SU-DHL-6 (cell line): ENCODE measurements at regions not wholly inside any gene's neighbourhood (a gene's known extent, or its start where the extent isn't known, plus 50 kb on each side); places are given as distances from the start of the nearest gene placed in this dataset.

Experiments
- H2AFZ ChIP-seq: fragments of 200-600 bp; sonication (generic); 2 replicates; pipeline ENCODE4 v1.6.1; 2014; ENCODE audit warnings: low read depth, mild to moderate bottlenecking, moderate library complexity, mixed read lengths, antibody characterized with exemption, low read length; ENCODE audit not compliant: severe bottlenecking
- H3F3A ChIP-seq: fragments of 200-600 bp; shearing (Covaris generic); 2 replicates; pipeline ENCODE4 v1.6.0; 2016; ENCODE audit warnings: antibody characterized with exemption, mild to moderate bottlenecking; ENCODE audit not compliant: insufficient read depth
- H3K27ac ChIP-seq: fragments of 200-600 bp; sonication (generic); 2 replicates; pipeline ENCODE4 v1.5.1; 2016; ENCODE audit warnings: low read depth, mild to moderate bottlenecking, low read length, moderate library complexity, mixed read lengths
- H3K27me3 ChIP-seq: fragments of 200-600 bp; sonication (generic), shearing (Covaris generic); 2 replicates; pipeline ENCODE4 v1.6.0; 2014; ENCODE audit warnings: mild to moderate bottlenecking, low read length
- H3K36me3 ChIP-seq: fragments of 200-600 bp; sonication (generic); 2 replicates; pipeline ENCODE4 v1.6.1; 2014; ENCODE audit warnings: mild to moderate bottlenecking, low read length, mixed read lengths
- H3K4me2 ChIP-seq: fragments of 300-600, 200-600 bp; shearing (Covaris generic), sonication (generic); 2 replicates; pipeline ENCODE4 v1.6.0; 2014; ENCODE audit warnings: low read length, low read depth, mild to moderate bottlenecking; ENCODE audit not compliant: poor library complexity, severe bottlenecking
- H3K4me3 ChIP-seq: fragments of 200-600 bp; sonication (generic); 2 replicates; pipeline ENCODE4 v1.5.1; 2014; ENCODE audit warnings: antibody characterized with exemption, low read length, mild to moderate bottlenecking, mixed read lengths; ENCODE audit not compliant: insufficient read depth, poor library complexity, severe bottlenecking
- H3K79me2 ChIP-seq: fragments of 200-600 bp; sonication (generic); 2 replicates; pipeline ENCODE4 v1.6.1; 2014; ENCODE audit warnings: mild to moderate bottlenecking, low read length, moderate library complexity; ENCODE audit not compliant: insufficient read depth
- H3K9ac ChIP-seq: fragments of 200-600 bp; sonication (generic); 2 replicates; pipeline ENCODE4 v1.7.0; 2014; ENCODE audit warnings: mild to moderate bottlenecking, low read length
- H3K9me2 ChIP-seq: fragments of 200-600 bp; sonication (generic); replicated peaks from 2 replicates; pipeline ENCODE4 v1.6.1; 2014; ENCODE audit warnings: low read length; ENCODE audit not compliant: insufficient read depth
- H3K9me3 ChIP-seq: fragments of 200-600 bp; sonication (generic); 2 replicates; pipeline ENCODE4 v1.6.1; 2014; ENCODE audit warnings: low read length, mixed read lengths; ENCODE audit not compliant: insufficient read depth
- H4K20me1 ChIP-seq: fragments of 200-600 bp; sonication (generic); 2 replicates; pipeline ENCODE4 v1.6.1; 2014; ENCODE audit warnings: low read depth, mild to moderate bottlenecking, antibody characterized with exemption, low read length, moderate library complexity, mixed read lengths
- EZH2phosphoT487 ChIP-seq: fragments of 200-600 bp; sonication (generic), shearing (Covaris generic); conservative IDR thresholded peaks from 2 replicates; pipeline ENCODE4 v1.6.1; 2018; ENCODE audit warnings: mild to moderate bottlenecking, antibody characterized with exemption, low read length, moderate library complexity, mixed read lengths
- TF ChIP-seq, protein P1 (sequence below): fragments of 200-600 bp; sonication (generic); IDR thresholded peaks from one replicate; pipeline ENCODE4 v1.5.1; 2017; ENCODE audit warnings: antibody characterized with exemption, mild to moderate bottlenecking, low read length, moderate library complexity; ENCODE audit not compliant: insufficient read depth, poor library complexity, severe bottlenecking

GRCh38 chr19:28171983-28172382, 1041.0 kb downstream of the UQCRFS1 start:
- TF ChIP-seq, protein P1, sequence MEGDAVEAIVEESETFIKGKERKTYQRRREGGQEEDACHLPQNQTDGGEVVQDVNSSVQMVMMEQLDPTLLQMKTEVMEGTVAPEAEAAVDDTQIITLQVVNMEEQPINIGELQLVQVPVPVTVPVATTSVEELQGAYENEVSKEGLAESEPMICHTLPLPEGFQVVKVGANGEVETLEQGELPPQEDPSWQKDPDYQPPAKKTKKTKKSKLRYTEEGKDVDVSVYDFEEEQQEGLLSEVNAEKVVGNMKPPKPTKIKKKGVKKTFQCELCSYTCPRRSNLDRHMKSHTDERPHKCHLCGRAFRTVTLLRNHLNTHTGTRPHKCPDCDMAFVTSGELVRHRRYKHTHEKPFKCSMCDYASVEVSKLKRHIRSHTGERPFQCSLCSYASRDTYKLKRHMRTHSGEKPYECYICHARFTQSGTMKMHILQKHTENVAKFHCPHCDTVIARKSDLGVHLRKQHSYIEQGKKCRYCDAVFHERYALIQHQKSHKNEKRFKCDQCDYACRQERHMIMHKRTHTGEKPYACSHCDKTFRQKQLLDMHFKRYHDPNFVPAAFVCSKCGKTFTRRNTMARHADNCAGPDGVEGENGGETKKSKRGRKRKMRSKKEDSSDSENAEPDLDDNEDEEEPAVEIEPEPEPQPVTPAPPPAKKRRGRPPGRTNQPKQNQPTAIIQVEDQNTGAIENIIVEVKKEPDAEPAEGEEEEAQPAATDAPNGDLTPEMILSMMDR, result no peak
- TF ChIP-seq EZH2phosphoT487, result no peak
- no peak overlapping the region for H3K4me3 ChIP-seq
- no peak overlapping the region for H2AFZ ChIP-seq
- no peaks in the 10 kb centered on the region for H3K27me3 ChIP-seq
- H3K79me2 ChIP-seq, result no peaks in the 10 kb centered on the region
- no peaks in the 10 kb centered on the region for H4K20me1 ChIP-seq
- H3K4me2 ChIP-seq, result no peak overlapping the region
- H3K9ac ChIP-seq, result no peak overlapping the region
- no peaks in the 10 kb centered on the region for H3K9me2 ChIP-seq
- no peaks in the 10 kb centered on the region for H3K36me3 ChIP-seq
- no peak overlapping the region for H3K27ac ChIP-seq
- no peaks in the 10 kb centered on the region for H3F3A ChIP-seq
- peaks cover 4% of the 10 kb centered on the region; the same call in 1 of the 2 replicates for H3K9me3 ChIP-seq

GRCh38 chr19:28170066-28170465, 1042.9 kb downstream of the UQCRFS1 start:
- Histone ChIP-seq H3K27me3 (no peaks in the 10 kb centered on the region), H3K27ac (no peak overlapping the region), H3F3A (no peaks in the 10 kb centered on the region), H4K20me1 (no peaks in the 10 kb centered on the region), H3K9me3 (no peaks in the 10 kb centered on the region), H3K4me3 (no peak overlapping the region), H2AFZ (no peak overlapping the region), H3K79me2 (no peaks in the 10 kb centered on the region), H3K4me2 (no peak overlapping the region), H3K9me2 (no peaks in the 10 kb centered on the region), H3K36me3 (no peaks in the 10 kb centered on the region), H3K9ac (no peak overlapping the region)
- TF ChIP-seq EZH2phosphoT487, result no peak
- TF ChIP-seq, protein P1, result no peak

DNA sequence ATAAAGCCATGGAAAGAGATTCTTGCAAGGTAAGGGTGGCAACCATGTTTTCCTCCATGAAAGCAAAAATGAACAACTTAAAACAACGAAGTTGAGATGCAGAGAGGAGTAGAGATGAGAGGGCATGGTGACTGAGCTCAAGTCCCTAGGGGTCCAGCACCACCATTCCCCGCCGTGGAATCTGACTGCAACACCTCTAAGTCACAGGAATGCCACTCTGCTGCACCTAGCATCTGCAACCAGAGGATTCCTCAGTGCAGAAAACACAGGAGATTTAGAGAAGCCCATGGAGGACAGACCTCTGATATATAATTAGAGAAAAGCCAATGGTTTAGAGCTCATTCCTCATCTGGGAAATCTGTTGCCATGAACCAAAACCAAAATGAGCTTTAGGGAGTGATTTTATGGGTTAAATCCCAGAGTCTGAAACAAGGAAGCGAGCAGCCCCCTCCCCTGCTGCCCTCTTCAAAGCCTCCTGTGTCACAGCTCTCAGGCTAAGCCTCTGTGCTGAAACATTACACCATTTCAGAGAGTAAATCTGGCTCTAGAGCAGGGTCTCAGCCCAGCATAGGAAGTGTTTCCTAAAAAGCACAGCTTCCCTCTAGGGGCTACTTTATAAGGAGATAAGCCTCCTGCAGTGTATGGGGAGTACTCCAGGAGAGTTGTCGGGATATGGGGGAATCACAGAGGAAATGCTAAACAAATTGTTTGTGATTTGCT, 1043.6 kb downstream of the UQCRFS1 start:
- H3K9me3 ChIP-seq, result no peaks in the 10 kb centered on the region
- no peak overlapping the region for H2AFZ ChIP-seq
- H3K9me2 ChIP-seq, result no peaks in the 10 kb centered on the region
- no peaks in the 10 kb centered on the region for H3K36me3 ChIP-seq
- H3K4me2 ChIP-seq, result no peak overlapping the region
- H3K4me3 ChIP-seq, result no peak overlapping the region
- no peaks in the 10 kb centered on the region for H4K20me1 ChIP-seq
- H3K27ac ChIP-seq, result no peak overlapping the region
- H3K79me2 ChIP-seq, result no peaks in the 10 kb centered on the region
- H3F3A ChIP-seq, result no peaks in the 10 kb centered on the region
- H3K27me3 ChIP-seq, result no peaks in the 10 kb centered on the region
- no peak overlapping the region for H3K9ac ChIP-seq
- TF ChIP-seq, protein P1, result no peak
- TF ChIP-seq EZH2phosphoT487, result no peak
